ENCODE measurements at regions not wholly inside any gene's neighbourhood (a gene's known extent, or its start where the extent isn't known, plus 50 kb on each side); places are given as distances from the start of the nearest gene placed in this dataset.

GRCh38 chr22:48846200-48846599, 981.5 kb downstream of the BRD1 start:
- Histone ChIP-seq H3K9me3 (no peaks in the 10 kb centered on the region), H3K27me3 (peaks cover 0 to 77% (median 0%) of the 10 kb centered on the region in 3 donors), H3K4me3 (no peak overlapping the region), H3K36me3 (no peaks in the 10 kb centered on the region), H3K27ac (no peak overlapping the region), H3K4me1 (no peaks in the 10 kb centered on the region)
- intact Hi-C loops (cut with DNase I; ENCODE audit: low total_unique reads): no loop called here
- 78 to 93% (median 88%) methylated on average over 5 of the region's 5 CpGs for WGBS, 5 donors
- DNase-seq: no peak
- no peak for TF ChIP-seq POLR2A (IDR thresholded peaks at IDR 0.05)
- no peak for TF ChIP-seq POLR2AphosphoS5 (IDR thresholded peaks at IDR 0.05)
- no peak for TF ChIP-seq CTCF (IDR thresholded peaks at IDR 0.05)
- no peak for TF ChIP-seq EP300 (IDR thresholded peaks at IDR 0.05)

- TF ChIP-seq POLR2A (IDR thresholded peaks at IDR 0.05) (no peak), POLR2AphosphoS5 (IDR thresholded peaks at IDR 0.05) (no peak), EP300 (IDR thresholded peaks at IDR 0.05) (no peak), CTCF (IDR thresholded peaks at IDR 0.05) (no peak)
- Histone ChIP-seq H3K4me3 (no peak overlapping the region), H3K27me3 (peaks cover 0 to 83% (median 0%) of the 10 kb centered on the region in 3 donors), H3K4me1 (no peaks in the 10 kb centered on the region), H3K9me3 (no peaks in the 10 kb centered on the region), H3K27ac (no peak overlapping the region), H3K36me3 (no peaks in the 10 kb centered on the region)
- intact Hi-C loops (cut with DNase I; ENCODE audit: low total_unique reads): no loop called here
- 72 to 87% (median 82%) methylated on average over 7 to 29 of the region's 29 CpGs for WGBS, 5 donors
- DNase-seq: no peak
Measured at GRCh38 chr22:48845356-48845936, 982.2 kb downstream of the BRD1 start.

- H3K27me3 ChIP-seq: peaks cover 0 to 87% (median 0%) of the 10 kb centered on the region in 3 donors
- H3K9me3 ChIP-seq: no peaks in the 10 kb centered on the region
- no peaks in the 10 kb centered on the region for H3K4me1 ChIP-seq
- no peaks in the 10 kb centered on the region for H3K36me3 ChIP-seq
- no peak overlapping the region for H3K27ac ChIP-seq
- intact Hi-C loops (cut with DNase I; ENCODE audit: low total_unique reads): no loop called here
- DNase-seq: no peak
- no peak overlapping the region for H3K4me3 ChIP-seq
- WGBS, 5 donors: 76 to 84% (median 80%) methylated on average over 20 of the region's 20 CpGs
- TF ChIP-seq POLR2A (IDR thresholded peaks at IDR 0.05) (no peak), CTCF (IDR thresholded peaks at IDR 0.05) (no peak), POLR2AphosphoS5 (IDR thresholded peaks at IDR 0.05) (no peak), EP300 (IDR thresholded peaks at IDR 0.05) (no peak)
Measured at GRCh38 chr22:48844056-48844675, 983.5 kb downstream of the BRD1 start.

GRCh38 chr22:48843640-48844039, 984.0 kb downstream of the BRD1 start:
- intact Hi-C loops (cut with DNase I; ENCODE audit: low total_unique reads): no loop called here
- WGBS, 5 donors: 48 to 61% (median 55%) methylated on average over 9 of the region's 9 CpGs
- Histone ChIP-seq H3K4me3 (no peak overlapping the region), H3K4me1 (no peaks in the 10 kb centered on the region), H3K9me3 (no peaks in the 10 kb centered on the region), H3K27me3 (peaks cover 0 to 91% (median 0%) of the 10 kb centered on the region in 3 donors), H3K27ac (no peak overlapping the region), H3K36me3 (no peaks in the 10 kb centered on the region)
- DNase-seq: no peak
- TF ChIP-seq POLR2A (IDR thresholded peaks at IDR 0.05): no peak

GRCh38 chr22:48842976-48843375, 984.7 kb downstream of the BRD1 start:
- intact Hi-C loops (cut with DNase I; ENCODE audit: low total_unique reads): no loop called here
- 59 to 74% (median 66%) methylated on average over 5 of the region's 5 CpGs for WGBS, 5 donors
- Histone ChIP-seq H3K9me3 (no peaks in the 10 kb centered on the region), H3K36me3 (no peaks in the 10 kb centered on the region), H3K27me3 (peaks cover 0 to 85% (median 0%) of the 10 kb centered on the region in 3 donors), H3K4me1 (no peaks in the 10 kb centered on the region), H3K4me3 (no peak overlapping the region), H3K27ac (no peak overlapping the region)
- DNase-seq: no peak
- TF ChIP-seq POLR2AphosphoS5 (IDR thresholded peaks at IDR 0.05): no peak
- TF ChIP-seq CTCF (IDR thresholded peaks at IDR 0.05): no peak
- TF ChIP-seq POLR2A (IDR thresholded peaks at IDR 0.05): no peak
- TF ChIP-seq EP300 (IDR thresholded peaks at IDR 0.05): no peak
